GM19023 (cell line): ENCODE measurements at regions not wholly inside any gene's neighbourhood (a gene's known extent, or its start where the extent isn't known, plus 50 kb on each side); places are given as distances from the start of the nearest gene placed in this dataset.

Source experiments
- ATAC-seq: cut with Tn5 transposase; IDR thresholded peaks from one replicate; pipeline ENCODE4 v1.9.1; 2021; ENCODE audit warnings: mild to moderate bottlenecking, moderate library complexity; ENCODE audit not compliant: unreplicated experiment

DNA sequence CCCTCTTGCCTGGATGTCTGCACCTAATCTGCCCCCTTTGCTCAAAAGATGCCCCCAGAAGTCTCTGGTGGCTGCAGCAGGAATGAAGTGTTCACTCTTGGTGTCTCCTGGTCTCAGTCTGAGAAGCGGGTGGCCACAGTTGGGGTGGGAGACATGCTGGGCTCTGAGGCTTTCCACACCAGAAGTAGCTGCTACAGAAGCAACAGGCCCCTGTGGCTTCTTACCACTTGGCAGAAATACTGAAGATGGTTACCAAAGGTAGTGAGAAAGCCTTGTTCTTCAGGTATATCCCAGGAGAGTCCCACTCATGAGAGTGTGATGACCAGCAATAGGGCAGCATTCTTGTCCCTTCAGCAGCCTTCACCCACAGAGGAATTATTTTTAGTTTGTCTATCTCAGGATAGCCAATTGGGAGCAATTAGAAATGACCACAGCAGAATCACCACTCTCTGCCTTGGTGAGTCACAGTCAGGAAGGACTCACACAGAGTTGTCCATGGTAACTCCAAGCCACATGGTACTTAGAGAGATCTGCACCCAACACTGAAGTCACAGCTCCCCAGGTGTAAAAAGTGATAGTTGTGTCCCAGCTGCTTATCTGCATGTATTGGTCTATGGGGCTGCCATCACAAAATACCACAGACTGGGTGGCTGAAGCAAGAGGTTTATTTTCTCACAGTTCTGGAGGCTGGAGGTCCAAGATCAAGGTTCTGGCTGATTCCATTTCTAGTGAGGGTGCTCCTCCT is 169.8 kb upstream of the ID2 start:
- ATAC-seq, result no peak

GRCh38 chr2:8513601-8514273 is 168.1 kb upstream of the ID2 start:
- no peak for ATAC-seq

- no peak for ATAC-seq
Observed at GRCh38 chr2:8514274-8514662, 167.6 kb upstream of the ID2 start.

GRCh38 chr2:8514796-8515758 is 166.8 kb upstream of the ID2 start:
- ATAC-seq, result peak; percentile 65

GRCh38 chr2:8515864-8516533 is 165.9 kb upstream of the ID2 start:
- ATAC-seq, result peak; percentile 33

GRCh38 chr2:8517850-8518498 is 163.9 kb upstream of the ID2 start:
- ATAC-seq, result no peak

DNA sequence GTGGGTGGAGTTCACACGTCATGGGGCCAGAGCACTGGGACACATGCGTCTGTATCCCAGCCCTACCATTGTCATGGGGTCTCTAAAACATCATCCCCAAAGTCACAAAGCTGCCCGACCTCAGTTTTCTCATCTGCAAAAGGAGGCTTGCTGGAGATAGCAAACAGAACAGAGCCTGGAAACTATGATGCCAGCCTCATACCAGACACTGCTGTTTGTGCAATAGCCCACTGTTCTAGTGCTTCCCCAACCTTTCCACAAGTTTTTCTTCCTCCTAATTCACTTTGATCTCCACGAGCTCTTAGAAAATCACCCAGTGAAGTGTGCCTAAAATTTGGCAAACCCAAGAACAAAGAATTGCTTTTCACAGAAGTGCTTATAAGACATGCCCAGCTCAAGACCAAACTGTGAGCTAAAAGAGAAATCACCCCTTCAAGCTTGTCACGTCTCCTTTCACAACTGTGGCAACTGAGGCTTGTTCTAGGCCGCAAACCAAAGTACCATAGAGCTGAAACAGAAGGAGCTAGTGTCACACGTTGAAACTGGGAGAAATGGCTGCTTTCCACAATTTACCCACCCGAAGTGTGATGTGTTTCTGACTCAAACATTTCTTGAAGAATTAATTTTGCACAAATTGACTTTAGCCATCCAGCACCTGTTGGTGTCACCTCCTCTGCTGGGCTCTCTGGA is 162.7 kb upstream of the ID2 start:
- ATAC-seq, result no peak

DNA sequence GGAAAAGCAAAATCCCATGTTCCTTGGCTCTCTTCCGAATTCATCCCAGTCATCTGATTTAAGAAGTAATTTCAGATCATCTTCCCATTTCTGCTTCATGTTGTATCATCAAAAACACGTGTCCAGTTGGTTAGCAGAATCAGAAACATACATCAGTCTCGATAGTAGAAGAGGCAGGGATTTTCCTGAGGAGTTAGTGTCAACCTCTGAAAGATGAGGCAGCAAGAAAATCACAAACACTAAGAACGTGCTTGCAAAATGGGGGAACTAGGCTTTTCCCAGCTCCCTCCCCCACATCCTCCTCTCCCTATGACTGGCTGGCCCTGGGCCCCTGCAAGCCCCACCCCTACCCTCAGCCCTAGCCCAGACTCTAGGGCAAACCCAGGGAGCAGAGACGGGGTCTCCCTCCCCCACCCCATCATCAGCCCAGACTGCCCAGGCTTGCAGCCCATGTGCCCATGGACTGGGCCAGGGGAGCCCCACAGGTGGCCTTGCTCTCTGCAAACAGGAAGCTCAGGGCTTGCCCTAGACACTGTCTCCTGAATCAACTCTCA is 161.0 kb upstream of the ID2 start:
- no peak for ATAC-seq

DNA sequence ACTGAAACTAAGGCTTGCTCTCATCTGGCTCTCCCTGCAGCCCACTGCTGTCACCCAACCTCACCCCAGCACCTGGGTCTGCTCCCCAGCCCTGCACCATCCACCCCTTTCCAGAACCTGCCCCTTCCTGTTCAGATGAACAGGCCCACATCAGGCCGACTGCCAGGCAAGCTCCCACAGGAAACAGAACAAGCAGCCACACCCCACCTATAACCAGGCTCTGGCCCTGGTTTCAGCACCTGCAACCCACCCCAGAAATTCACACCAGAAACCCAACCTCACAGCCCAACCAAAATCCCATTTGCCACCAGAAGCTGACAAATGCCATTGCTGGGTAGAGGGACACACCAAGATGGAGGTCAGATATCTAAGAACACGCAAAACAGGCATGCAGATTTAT is 159.2 kb upstream of the ID2 start:
- no peak for ATAC-seq

GRCh38 chr2:8524388-8524787 is 157.5 kb upstream of the ID2 start:
- ATAC-seq, result no peak

GRCh38 chr2:8524823-8525222 is 157.0 kb upstream of the ID2 start:
- ATAC-seq, result no peak

DNA sequence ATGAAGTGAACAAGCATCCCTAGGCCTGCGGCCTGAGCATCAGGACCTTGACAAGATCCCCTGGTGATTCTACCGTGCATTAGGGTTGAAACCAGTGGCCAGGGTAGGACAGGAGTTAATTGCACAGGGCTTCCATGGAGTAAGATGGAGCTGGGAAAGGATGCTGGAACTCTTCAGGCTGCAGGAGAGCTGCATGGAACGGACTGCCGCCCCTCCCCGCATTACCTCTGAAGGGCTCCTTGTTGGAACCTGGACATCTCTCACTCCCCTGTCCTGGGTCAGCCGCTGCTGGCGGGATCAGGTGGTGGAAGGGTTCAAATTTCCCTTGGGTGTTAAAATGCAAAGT is 156.6 kb upstream of the ID2 start:
- no peak for ATAC-seq

GRCh38 chr2:8525582-8526402 is 156.1 kb upstream of the ID2 start:
- peak; percentile 75 for ATAC-seq

DNA sequence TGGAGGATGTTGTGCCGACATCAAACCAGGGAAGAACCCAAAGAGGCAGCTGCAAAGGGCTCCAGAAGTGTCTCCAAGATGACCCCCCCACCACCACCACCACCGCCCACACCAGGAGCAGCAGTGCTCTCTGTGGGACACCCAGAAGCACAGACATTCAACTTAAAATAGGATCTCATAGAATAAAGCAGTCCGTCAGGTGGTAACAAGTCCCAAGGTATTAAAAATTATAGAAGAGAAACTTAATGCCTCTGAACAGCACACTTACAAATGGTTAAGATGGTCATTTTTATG is 155.5 kb upstream of the ID2 start:
- ATAC-seq, result peak; percentile 6

DNA sequence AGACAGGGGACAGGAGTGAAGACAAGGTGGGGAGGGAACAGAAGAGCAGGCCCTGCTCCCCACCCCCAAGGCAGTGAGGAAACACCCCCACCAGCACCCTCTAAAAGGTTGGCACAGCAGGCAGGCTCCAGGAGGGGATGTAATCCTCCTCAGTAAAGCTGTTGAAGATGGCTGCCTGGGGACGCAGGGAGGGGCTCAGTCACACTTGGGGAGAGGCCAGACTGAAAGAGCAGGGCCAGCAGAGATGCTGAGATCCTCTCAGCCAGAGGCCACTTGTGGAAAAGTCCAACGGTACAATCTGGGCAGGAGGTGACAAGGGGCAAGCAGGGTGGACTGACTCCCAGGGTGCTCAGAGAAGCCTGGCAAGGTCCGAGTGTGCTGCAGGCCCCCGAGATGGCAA is 154.8 kb upstream of the ID2 start:
- ATAC-seq, result no peak

- ATAC-seq, result no peak
Observed at GRCh38 chr2:8527676-8528075, 154.2 kb upstream of the ID2 start.

DNA sequence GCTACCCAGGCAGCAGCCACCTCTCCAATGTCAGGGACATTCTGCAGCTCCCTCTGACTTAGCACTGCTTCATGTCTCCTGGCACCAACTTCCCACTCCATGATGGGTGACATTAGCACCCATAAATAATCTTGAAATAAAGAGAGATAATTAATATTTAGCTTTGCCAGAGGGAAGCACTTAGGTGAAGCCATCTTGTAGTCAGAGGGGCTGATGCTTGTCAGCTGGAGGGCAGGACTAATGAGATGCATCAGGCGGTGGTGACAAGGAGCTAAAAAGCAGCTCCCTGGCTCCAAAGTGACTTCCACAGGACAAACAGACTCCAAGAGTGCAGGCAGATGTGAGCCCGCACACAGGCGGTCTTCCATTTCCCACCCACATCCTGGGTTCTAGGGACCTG is 153.0 kb upstream of the ID2 start:
- no peak for ATAC-seq

DNA sequence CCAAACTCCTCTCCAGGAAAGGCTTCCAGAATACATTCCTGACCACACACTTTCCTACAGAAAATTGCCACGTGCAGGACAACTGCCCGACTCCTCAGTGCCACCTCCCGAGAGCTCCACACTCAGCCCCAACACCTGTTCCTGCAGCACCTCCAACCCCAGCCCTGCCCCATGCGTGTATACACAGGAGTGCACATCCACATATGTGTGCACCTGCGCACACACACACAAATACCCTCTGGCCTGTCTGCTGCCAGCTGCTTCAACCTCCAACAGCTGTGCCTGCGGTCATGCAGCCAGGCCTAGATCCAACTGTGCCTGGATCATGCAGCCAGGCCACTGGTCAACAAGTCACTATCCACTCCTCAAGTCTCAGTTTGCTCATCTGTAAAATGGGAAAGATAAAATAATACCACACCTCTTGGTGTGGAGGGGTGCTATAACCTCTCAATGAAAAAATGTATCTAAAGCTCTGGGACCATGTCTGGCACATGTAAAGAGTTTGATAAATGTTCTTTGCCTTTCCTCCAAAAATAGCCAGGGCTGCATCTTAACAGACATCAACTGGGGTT is 152.1 kb upstream of the ID2 start:
- ATAC-seq, result no peak

GRCh38 chr2:8531481-8531880 is 150.4 kb upstream of the ID2 start:
- no peak for ATAC-seq
